Breast epithelium (tissue), 4 donors: ENCODE measurements at regions not wholly inside any gene's neighbourhood (a gene's known extent, or its start where the extent isn't known, plus 50 kb on each side); places are given as distances from the start of the nearest gene placed in this dataset.

Source experiments
- DNase-seq, 2 donors: peaks; one replicate each; pipeline ENCODE4 v3.0.0-alpha.2; 2019; ENCODE audit warnings: low spot score in 2 of 2
- H3K27ac ChIP-seq, 2 donors: fragments of 200-600 bp; sonication (generic) in 1 of 2; one replicate each; pipeline ENCODE4 v1.5.1; 2016 to 2019; ENCODE audit warnings: mild to moderate bottlenecking in 1 of 2
- H3K27me3 ChIP-seq, 2 donors: fragments of 200-600 bp; sonication (generic) in 1 of 2; one replicate each; pipeline versions ENCODE4 v1.5.1 to v1.6.0; 2017 to 2019; ENCODE audit warnings: control low read depth in 1 of 2, mild to moderate bottlenecking in 1 of 2
- H3K36me3 ChIP-seq: fragments of 200-600 bp; one replicate; pipeline ENCODE4 v1.5.1; 2019
- H3K4me1 ChIP-seq, 2 donors: fragments of 200-600 bp; sonication (generic); one replicate each; pipeline ENCODE4 v1.5.1; 2016 to 2019; ENCODE audit warnings: control low read depth in 1 of 2
- H3K4me3 ChIP-seq, 3 donors: fragments of 200-600 bp; sonication (generic); 1 replicate in 2 of 3; 2 replicates in 1 of 3; pipeline ENCODE4 v1.5.1; 2016 to 2019; ENCODE audit warnings: mild to moderate bottlenecking in 3 of 3, moderate library complexity in 2 of 3
- H3K9me3 ChIP-seq, 2 donors: fragments of 200-600 bp; sonication (generic) in 1 of 2; one replicate each; pipeline ENCODE4 v1.5.1; 2016 to 2019; ENCODE audit warnings: control low read depth in 1 of 2
- CTCF ChIP-seq, 3 donors: fragments of 450-650 bp; IDR thresholded peaks; one replicate each; pipeline ENCODE4 v1.5.1; 2016 to 2017; ENCODE audit warnings: antibody characterized with exemption in 3 of 3, mild to moderate bottlenecking in 3 of 3, moderate library complexity in 3 of 3
- POLR2A ChIP-seq: fragments of 450-650 bp; IDR thresholded peaks from one replicate; pipeline ENCODE4 v1.6.1; 2016; ENCODE audit warnings: antibody characterized with exemption, mild to moderate bottlenecking, moderate library complexity
- POLR2AphosphoS5 ChIP-seq, 3 donors: sonication (generic); formaldehyde crosslinking; IDR thresholded peaks; one replicate each; pipeline ENCODE4 v1.6.1; 2017; ENCODE audit warnings: antibody characterized with exemption in 3 of 3
- intact Hi-C: fragments of 100-400 bp; cut with DNase I; formaldehyde crosslinking; loops from one replicate; pipeline ENCODE4 v1.15.1; 2023; ENCODE audit warnings: low total_unique reads

- no peaks in the 10 kb centered on the region for H3K27me3 ChIP-seq
- H3K4me3 ChIP-seq, result no peak overlapping the region
- intact Hi-C loops, result no loop called here
- no peaks in the 10 kb centered on the region for H3K36me3 ChIP-seq
- H3K27ac ChIP-seq, result no peak overlapping the region
- H3K4me1 ChIP-seq, result no peaks in the 10 kb centered on the region
- no peak for DNase-seq
- TF ChIP-seq CTCF (IDR thresholded peaks at IDR 0.05), result no peak
- no peak for TF ChIP-seq POLR2A
- no peak for TF ChIP-seq POLR2AphosphoS5 (IDR thresholded peaks at IDR 0.05)
- H3K9me3 ChIP-seq, result no peaks in the 10 kb centered on the region
Observed at GRCh38 chr2:165033402-165033801, 78.1 kb upstream of the SLC38A11 start.

GRCh38 chr2:165032559-165032958, 77.2 kb upstream of the SLC38A11 start:
- H3K27ac ChIP-seq, result no peak overlapping the region
- TF ChIP-seq POLR2A (no peak), POLR2AphosphoS5 (IDR thresholded peaks at IDR 0.05) (no peak), CTCF (IDR thresholded peaks at IDR 0.05) (no peak)
- H3K4me1 ChIP-seq, result no peaks in the 10 kb centered on the region
- no peaks in the 10 kb centered on the region for H3K9me3 ChIP-seq
- intact Hi-C loops, result no loop called here
- H3K27me3 ChIP-seq, result no peaks in the 10 kb centered on the region
- no peak for DNase-seq
- no peak overlapping the region for H3K4me3 ChIP-seq
- no peaks in the 10 kb centered on the region for H3K36me3 ChIP-seq

DNA sequence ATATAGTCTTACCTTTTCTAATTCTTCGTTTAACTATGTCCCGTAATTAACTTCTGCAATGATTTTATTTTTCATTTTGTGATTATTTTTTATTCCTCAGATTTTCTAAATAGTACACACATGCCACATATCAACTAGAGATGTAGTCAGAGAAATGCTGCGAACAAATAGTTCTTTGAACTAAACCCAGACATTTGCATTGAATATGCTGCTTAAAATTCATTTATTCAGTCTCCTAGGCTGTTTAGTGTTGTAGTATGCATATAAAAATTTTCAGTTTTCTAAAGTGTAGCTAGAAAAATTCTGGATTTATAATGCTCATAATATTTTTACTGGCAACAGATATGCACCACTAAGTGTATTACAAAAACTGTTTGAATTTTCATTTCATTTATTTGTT, 68.9 kb upstream of the SLC38A11 start:
- no peak for DNase-seq
- no peaks in the 10 kb centered on the region for H3K36me3 ChIP-seq
- H3K4me1 ChIP-seq, result no peaks in the 10 kb centered on the region
- intact Hi-C loops, result no loop called here
- no peaks in the 10 kb centered on the region for H3K27me3 ChIP-seq
- H3K9me3 ChIP-seq, result no peaks in the 10 kb centered on the region
- TF ChIP-seq POLR2AphosphoS5 (IDR thresholded peaks at IDR 0.05) (no peak), CTCF (IDR thresholded peaks at IDR 0.05) (no peak), POLR2A (no peak)
- no peak overlapping the region for H3K27ac ChIP-seq
- no peak overlapping the region for H3K4me3 ChIP-seq

DNA sequence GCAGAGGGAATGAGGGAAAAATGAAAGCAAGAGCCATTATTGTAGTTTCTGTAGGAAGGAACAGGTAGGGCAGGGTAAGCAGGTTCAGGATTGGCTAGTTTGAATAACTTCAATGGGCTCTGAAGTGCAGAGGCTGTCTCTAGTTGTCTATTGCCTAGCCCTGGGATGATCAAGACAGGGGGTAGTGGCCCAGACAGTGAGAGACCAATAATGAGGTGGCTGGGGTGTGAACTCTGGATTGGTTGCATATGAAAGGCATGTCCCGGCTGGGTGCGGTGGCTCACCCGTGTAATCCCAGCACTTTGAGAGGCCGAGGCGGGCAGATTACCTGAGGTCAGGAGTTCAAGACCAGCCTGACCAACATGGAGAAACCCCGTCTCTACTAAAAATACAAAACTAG, 67.5 kb upstream of the SLC38A11 start:
- Histone ChIP-seq H3K4me1 (no peaks in the 10 kb centered on the region), H3K9me3 (no peaks in the 10 kb centered on the region), H3K4me3 (no peak overlapping the region), H3K27me3 (no peaks in the 10 kb centered on the region), H3K27ac (no peak overlapping the region), H3K36me3 (no peaks in the 10 kb centered on the region)
- no peak for DNase-seq
- TF ChIP-seq CTCF (IDR thresholded peaks at IDR 0.05) (no peak), POLR2AphosphoS5 (IDR thresholded peaks at IDR 0.05) (no peak), POLR2A (no peak)
- intact Hi-C loops, result no loop called here

DNA sequence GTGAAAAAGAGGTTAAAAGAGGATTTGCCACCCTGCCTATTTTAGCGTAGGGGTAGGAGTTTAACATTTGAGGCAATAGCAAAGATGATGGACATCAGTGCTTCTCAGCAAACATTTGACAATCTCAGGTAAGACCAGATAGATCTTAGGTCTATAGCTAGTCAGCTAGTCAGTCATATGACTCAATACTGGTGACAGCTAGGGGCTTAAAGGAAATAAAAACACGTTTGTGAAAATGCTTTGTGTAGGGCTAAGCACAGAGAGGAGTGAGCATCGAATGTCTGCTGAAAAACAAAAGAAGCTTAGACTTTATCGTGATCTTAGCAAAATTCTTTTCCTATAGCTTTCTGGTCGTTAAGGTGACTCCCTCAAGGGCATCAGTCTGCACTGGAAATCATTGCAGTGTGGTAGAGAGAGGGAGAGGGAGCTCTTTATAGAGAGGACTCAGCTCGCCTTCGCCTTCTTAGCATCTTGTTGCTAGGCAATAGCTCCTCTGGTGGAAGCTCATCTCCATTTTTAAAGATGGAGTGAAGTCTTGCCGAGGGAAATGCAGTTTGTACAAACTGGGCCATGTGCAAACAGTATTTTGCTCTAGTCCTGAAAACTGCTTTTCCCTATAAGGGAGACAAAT, 62.8 kb upstream of the SLC38A11 start:
- no peaks in the 10 kb centered on the region for H3K4me1 ChIP-seq
- H3K4me3 ChIP-seq, result no peak overlapping the region
- no peaks in the 10 kb centered on the region for H3K9me3 ChIP-seq
- no peaks in the 10 kb centered on the region for H3K36me3 ChIP-seq
- no peak overlapping the region for H3K27ac ChIP-seq
- TF ChIP-seq CTCF (IDR thresholded peaks at IDR 0.05), result no peak
- no peak for TF ChIP-seq POLR2A
- no peak for TF ChIP-seq POLR2AphosphoS5 (IDR thresholded peaks at IDR 0.05)
- H3K27me3 ChIP-seq, result no peaks in the 10 kb centered on the region
- intact Hi-C loops, result loop anchor here (10.0 kb wide), 1 partner anchor 197 kb away; no protein-coding TSS in a partner anchor
- no peak for DNase-seq
